Trophoblast cell (in vitro differentiated cells and primary cell): ENCODE measurements at regions not wholly inside any gene's neighbourhood (a gene's known extent, or its start where the extent isn't known, plus 50 kb on each side); places are given as distances from the start of the nearest gene placed in this dataset.

Source experiments
- DNase-seq, 2 donors: peaks; one replicate each; pipeline ENCODE4 v3.0.0-alpha.2; 2016
- H2AFZ ChIP-seq: 2 replicates; pipeline ENCODE4 v1.6.1; 2013; ENCODE audit warnings: low read length, moderate library complexity, mild to moderate bottlenecking; ENCODE audit not compliant: insufficient read depth, poor library complexity
- H2AK5ac ChIP-seq: 2 replicates; pipeline ENCODE4 v1.6.1; 2013; ENCODE audit warnings: mild to moderate bottlenecking, low read length
- H2BK120ac ChIP-seq: 2 replicates; pipeline ENCODE4 v1.6.1; 2013; ENCODE audit warnings: low read length, mild to moderate bottlenecking, moderate library complexity; ENCODE audit not compliant: insufficient read depth, poor library complexity
- H2BK12ac ChIP-seq: 2 replicates; pipeline ENCODE4 v1.6.1; 2013; ENCODE audit warnings: mild to moderate bottlenecking, low read length, moderate library complexity
- H2BK5ac ChIP-seq: 2 replicates; pipeline ENCODE4 v1.6.1; 2013; ENCODE audit warnings: low read length, low read depth, moderate library complexity, mild to moderate bottlenecking; ENCODE audit not compliant: poor library complexity
- H3K14ac ChIP-seq: 2 replicates; pipeline ENCODE4 v1.6.1; 2013; ENCODE audit warnings: mild to moderate bottlenecking, low read length
- H3K18ac ChIP-seq: 2 replicates; pipeline ENCODE4 v1.6.1; 2013; ENCODE audit warnings: mild to moderate bottlenecking, low read length
- H3K23ac ChIP-seq: 2 replicates; pipeline ENCODE4 v1.6.1; 2013; ENCODE audit warnings: low read length
- H3K27ac ChIP-seq: 2 replicates; pipeline ENCODE4 v1.5.1; 2013; ENCODE audit warnings: low read depth, mild to moderate bottlenecking, inconsistent platforms, low read length, moderate library complexity
- H3K27me3 ChIP-seq: 2 replicates; pipeline ENCODE4 v1.6.1; 2013; ENCODE audit warnings: inconsistent platforms, mild to moderate bottlenecking, low read length, moderate library complexity; ENCODE audit not compliant: insufficient read depth
- H3K36me3 ChIP-seq, 2 experiments: 1 replicate in 1 of 2; 2 replicates in 1 of 2; pipeline ENCODE4 v1.6.1; 2013; ENCODE audit warnings: low read length in 2 of 2, mild to moderate bottlenecking in 2 of 2, moderate library complexity in 1 of 2; ENCODE audit not compliant: insufficient read depth in 2 of 2, control insufficient read depth in 1 of 2
- H3K4ac ChIP-seq: 2 replicates; pipeline ENCODE4 v1.6.1; 2013; ENCODE audit warnings: low read depth, mild to moderate bottlenecking, low read length, moderate library complexity
- H3K4me1 ChIP-seq, 2 experiments: 1 replicate in 1 of 2; 2 replicates in 1 of 2; pipeline ENCODE4 v1.6.1; 2013; ENCODE audit warnings: low read length in 2 of 2, mild to moderate bottlenecking in 2 of 2, moderate library complexity in 1 of 2; ENCODE audit not compliant: insufficient read depth in 2 of 2, control insufficient read depth in 1 of 2
- H3K4me2 ChIP-seq: 2 replicates; pipeline ENCODE4 v1.6.1; 2013; ENCODE audit warnings: inconsistent platforms, mild to moderate bottlenecking, low read length, moderate library complexity
- H3K4me3 ChIP-seq: 2 replicates; pipeline ENCODE4 v1.5.1; 2013; ENCODE audit warnings: mild to moderate bottlenecking, low read depth, low read length, inconsistent platforms
- H3K79me1 ChIP-seq: one replicate; pipeline ENCODE4 v1.6.1; 2013; ENCODE audit warnings: low read length
- H3K79me2 ChIP-seq: 2 replicates; pipeline ENCODE4 v1.6.1; 2013; ENCODE audit warnings: low read length, mild to moderate bottlenecking; ENCODE audit not compliant: control insufficient read depth, insufficient read depth, poor library complexity
- H3K9ac ChIP-seq: 2 replicates; pipeline ENCODE4 v1.6.1; 2013; ENCODE audit warnings: mild to moderate bottlenecking, low read length
- H3K9me3 ChIP-seq: 2 replicates; pipeline ENCODE4 v1.6.1; 2013; ENCODE audit warnings: low read depth, mild to moderate bottlenecking, control low read depth, inconsistent platforms, low read length; ENCODE audit not compliant: insufficient read depth
- H4K12ac ChIP-seq: 2 replicates; pipeline ENCODE4 v1.6.1; 2013; ENCODE audit warnings: low read depth, mild to moderate bottlenecking, low read length, moderate library complexity
- H4K8ac ChIP-seq: 2 replicates; pipeline ENCODE4 v1.6.1; 2013; ENCODE audit warnings: low read depth, mild to moderate bottlenecking, low read length, moderate library complexity
- H4K91ac ChIP-seq: one replicate; pipeline ENCODE4 v1.6.1; 2013; ENCODE audit warnings: low read depth, mild to moderate bottlenecking, low read length, moderate library complexity
- WGBS: extraction: QIAGEN DNeasy Blood & Tissue Kit; methylation state at CpG from one replicate; pipeline ENCODE4 v1.1.7; 2013; ENCODE audit warnings: missing lambda C conversion rate; ENCODE audit not compliant: insufficient read length, insufficient coverage; ENCODE audit errors: extremely low coverage; 5-methylcytosine and 5-hydroxymethylcytosine counted together

- H3K4me3 ChIP-seq, result no peak overlapping the region
- H3K18ac ChIP-seq, result no peak overlapping the region
- DNase-seq, result no peak
- no peaks in the 10 kb centered on the region for H3K79me1 ChIP-seq
- no peak overlapping the region for H2BK120ac ChIP-seq
- no peak overlapping the region for H4K91ac ChIP-seq
- no peak overlapping the region for H4K12ac ChIP-seq
- no peak overlapping the region for H3K27ac ChIP-seq
- no peak overlapping the region for H3K14ac ChIP-seq
- WGBS, result no CpG with 5 or more reads among the region's 1 CpG
- no peaks in the 10 kb centered on the region for H3K79me2 ChIP-seq
- no peak overlapping the region for H3K4ac ChIP-seq
- H3K36me3 ChIP-seq, result no peaks in the 10 kb centered on the region
- no peak overlapping the region for H2BK5ac ChIP-seq
- H2BK12ac ChIP-seq, result no peak overlapping the region
- no peak overlapping the region for H3K4me2 ChIP-seq
- no peaks in the 10 kb centered on the region for H3K9me3 ChIP-seq
- no peak overlapping the region for H2AK5ac ChIP-seq
- no peak overlapping the region for H4K8ac ChIP-seq
- H3K27me3 ChIP-seq, result no peaks in the 10 kb centered on the region
- no peak overlapping the region for H3K9ac ChIP-seq
- H3K23ac ChIP-seq, result no peak overlapping the region
- H3K4me1 ChIP-seq, result peaks cover 0 to 2% of the 10 kb centered on the region in 2 experiments
- H2AFZ ChIP-seq, result no peak overlapping the region
These were observed 287.5 kb downstream of the MED10 start for GRCh38 chr5:6090838-6091237.

GRCh38 chr5:6090079-6090654 lies 288.2 kb downstream of the MED10 start:
- no peak overlapping the region for H3K4me2 ChIP-seq
- H2BK120ac ChIP-seq, result no peak overlapping the region
- no peaks in the 10 kb centered on the region for H3K79me1 ChIP-seq
- no peak overlapping the region for H2BK12ac ChIP-seq
- no peaks in the 10 kb centered on the region for H3K27me3 ChIP-seq
- DNase-seq, result no peak
- no peak overlapping the region for H4K12ac ChIP-seq
- H3K4ac ChIP-seq, result no peak overlapping the region
- no peak overlapping the region for H3K4me3 ChIP-seq
- no peak overlapping the region for H3K18ac ChIP-seq
- no peak overlapping the region for H3K23ac ChIP-seq
- no peak overlapping the region for H2AFZ ChIP-seq
- H3K36me3 ChIP-seq, result no peaks in the 10 kb centered on the region
- WGBS, result no CpG with 5 or more reads among the region's 6 CpGs
- no peaks in the 10 kb centered on the region for H3K9me3 ChIP-seq
- no peaks in the 10 kb centered on the region for H3K79me2 ChIP-seq
- no peak overlapping the region for H3K27ac ChIP-seq
- no peak overlapping the region for H3K14ac ChIP-seq
- H4K91ac ChIP-seq, result no peak overlapping the region
- H4K8ac ChIP-seq, result no peak overlapping the region
- H2BK5ac ChIP-seq, result no peak overlapping the region
- no peak overlapping the region for H2AK5ac ChIP-seq
- H3K4me1 ChIP-seq, result peaks cover 0 to 2% of the 10 kb centered on the region in 2 experiments
- H3K9ac ChIP-seq, result no peak overlapping the region

- H3K4ac ChIP-seq, result no peak overlapping the region
- no peak overlapping the region for H3K27ac ChIP-seq
- WGBS, result no CpG with 5 or more reads among the region's 2 CpGs
- H3K4me1 ChIP-seq, result no peaks in the 10 kb centered on the region
- no peak overlapping the region for H3K18ac ChIP-seq
- no peak overlapping the region for H4K8ac ChIP-seq
- H4K12ac ChIP-seq, result no peak overlapping the region
- no peaks in the 10 kb centered on the region for H3K79me2 ChIP-seq
- no peak overlapping the region for H2BK12ac ChIP-seq
- no peak overlapping the region for H2BK120ac ChIP-seq
- no peaks in the 10 kb centered on the region for H3K36me3 ChIP-seq
- no peaks in the 10 kb centered on the region for H3K27me3 ChIP-seq
- no peak overlapping the region for H4K91ac ChIP-seq
- no peak overlapping the region for H3K23ac ChIP-seq
- DNase-seq, result no peak
- H2AK5ac ChIP-seq, result no peak overlapping the region
- no peaks in the 10 kb centered on the region for H3K79me1 ChIP-seq
- no peak overlapping the region for H3K9ac ChIP-seq
- no peak overlapping the region for H3K4me2 ChIP-seq
- H2AFZ ChIP-seq, result no peak overlapping the region
- no peaks in the 10 kb centered on the region for H3K9me3 ChIP-seq
- no peak overlapping the region for H2BK5ac ChIP-seq
- no peak overlapping the region for H3K4me3 ChIP-seq
- no peak overlapping the region for H3K14ac ChIP-seq
These were observed 289.6 kb downstream of the MED10 start for GRCh38 chr5:6088706-6089105.

- Histone ChIP-seq H2AK5ac (no peak overlapping the region), H2BK120ac (no peak overlapping the region), H3K4me2 (no peak overlapping the region), H4K12ac (no peak overlapping the region), H3K4me3 (no peak overlapping the region), H2AFZ (no peak overlapping the region), H3K27me3 (no peaks in the 10 kb centered on the region), H3K36me3 (no peaks in the 10 kb centered on the region), H4K91ac (no peak overlapping the region), H3K4ac (no peak overlapping the region), H3K4me1 (peaks cover 0 to 4% of the 10 kb centered on the region in 2 experiments), H3K79me1 (no peaks in the 10 kb centered on the region), H3K9me3 (no peaks in the 10 kb centered on the region), H3K79me2 (no peaks in the 10 kb centered on the region), H4K8ac (no peak overlapping the region), H3K27ac (no peak overlapping the region), H3K9ac (no peak overlapping the region), H3K14ac (no peak overlapping the region), H2BK5ac (no peak overlapping the region), H3K23ac (no peak overlapping the region), H2BK12ac (no peak overlapping the region), H3K18ac (no peak overlapping the region)
- DNase-seq, result no peak
- no CpG with 5 or more reads among the region's 12 CpGs for WGBS
These were observed 290.8 kb downstream of the MED10 start for GRCh38 chr5:6087576-6087975.
